Suppressor macrophage (primary cell): ENCODE measurements at regions not wholly inside any gene's neighbourhood (a gene's known extent, or its start where the extent isn't known, plus 50 kb on each side); places are given as distances from the start of the nearest gene placed in this dataset.

Experiments used
- DNase-seq, 4 experiments: peaks; one replicate each; pipeline ENCODE4 v3.0.0-alpha.2; 2020 to 2022

DNA sequence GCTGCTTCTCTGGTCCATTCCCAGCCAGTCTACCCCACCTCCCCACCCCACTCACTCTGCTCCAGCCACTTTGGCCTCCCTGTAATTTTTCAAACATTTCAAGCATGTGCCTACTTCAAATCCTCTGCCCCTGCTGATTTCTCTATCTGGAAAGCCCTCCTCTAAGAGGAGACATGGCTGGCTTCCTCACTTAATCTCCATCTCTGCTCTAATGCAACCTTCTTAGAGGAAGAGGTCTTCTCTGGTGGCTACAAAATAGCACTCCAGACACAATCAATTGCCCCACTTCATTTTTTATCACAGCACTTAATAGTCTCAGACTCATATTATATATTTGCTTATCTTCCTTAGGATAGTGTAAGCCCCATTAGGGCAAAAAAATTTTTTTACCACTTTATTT, 161.1 kb upstream of the SLC39A10 start:
- DNase-seq: no peak

DNA sequence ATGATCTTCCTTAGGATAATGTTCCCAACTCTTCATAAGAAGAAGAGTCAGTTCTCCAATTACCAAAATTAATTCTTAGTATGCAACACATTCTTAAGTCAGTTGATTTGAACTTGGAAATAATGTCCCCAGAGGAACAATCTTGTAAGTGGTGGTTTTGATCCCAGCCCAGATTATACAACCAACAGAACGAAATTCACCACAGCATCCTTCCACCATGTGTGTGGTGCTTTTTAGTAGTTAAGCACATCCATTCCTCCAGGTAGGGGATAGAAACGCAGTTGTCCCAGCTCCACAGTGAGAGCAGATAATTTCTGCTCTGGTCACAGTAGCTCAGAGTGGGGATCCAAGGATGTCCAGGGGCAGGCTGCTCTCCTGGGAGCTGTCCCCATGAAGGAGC, 161.7 kb upstream of the SLC39A10 start:
- no peak for DNase-seq

GRCh38 chr2:195494451-195494850, 162.6 kb upstream of the SLC39A10 start:
- no peak for DNase-seq

- no peak for DNase-seq
Observed at GRCh38 chr2:195493416-195493815, 163.6 kb upstream of the SLC39A10 start.

GRCh38 chr2:195490319-195490718, 166.7 kb upstream of the SLC39A10 start:
- DNase-seq: peak in 2 of 4 experiments; percentile 22 to 28

DNA sequence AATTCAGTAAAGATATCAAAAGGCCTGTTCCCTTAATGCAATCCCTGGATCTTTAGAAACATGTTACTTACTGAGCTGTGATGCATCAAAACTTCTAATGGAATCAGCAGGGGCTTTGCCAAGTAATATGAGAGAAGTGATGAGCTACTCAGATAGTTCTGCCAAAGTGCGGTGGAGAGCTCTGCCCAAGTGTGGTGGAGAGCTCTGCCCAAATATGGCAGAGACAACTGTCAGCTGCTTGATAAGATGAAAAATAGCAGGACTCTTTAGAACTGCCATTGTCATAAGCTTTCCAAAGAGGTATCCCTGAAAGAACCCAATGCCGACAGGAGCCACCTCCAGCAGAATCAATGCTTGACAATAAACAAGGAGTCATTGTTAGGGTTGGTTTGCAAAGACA, 167.9 kb upstream of the SLC39A10 start:
- no peak for DNase-seq

GRCh38 chr2:195488567-195488966, 168.5 kb upstream of the SLC39A10 start:
- DNase-seq: no peak

GRCh38 chr2:195486987-195487644, 169.9 kb upstream of the SLC39A10 start:
- DNase-seq: peak; percentile 33 to 76 (median 57)

GRCh38 chr2:195486520-195486919, 170.5 kb upstream of the SLC39A10 start:
- DNase-seq: no peak

GRCh38 chr2:195482010-195482409, 175.0 kb upstream of the SLC39A10 start:
- no peak for DNase-seq

DNA sequence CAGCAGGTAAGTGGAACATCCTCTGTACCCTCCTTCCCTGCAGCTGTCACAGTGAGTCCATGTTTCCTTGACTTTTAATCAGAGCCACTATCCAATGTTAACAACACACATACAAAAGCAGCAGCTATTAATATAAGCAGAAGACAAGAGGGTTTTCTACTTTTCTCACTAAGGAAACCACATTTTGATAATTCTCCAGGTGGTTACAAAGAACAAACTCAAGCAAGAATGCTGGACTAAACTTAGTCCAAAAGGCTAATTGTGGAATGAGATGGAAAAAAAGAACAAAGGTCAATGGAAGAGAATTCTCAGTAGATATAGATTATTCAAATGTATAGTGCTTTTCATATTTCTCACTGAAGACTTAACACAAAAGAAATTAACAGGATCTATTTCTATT, 176.9 kb upstream of the SLC39A10 start:
- no peak for DNase-seq

- DNase-seq: no peak
Observed at GRCh38 chr2:195479407-195479806, 177.6 kb upstream of the SLC39A10 start.

- DNase-seq: no peak
Observed at GRCh38 chr2:195477996-195478382, 179.0 kb upstream of the SLC39A10 start.

DNA sequence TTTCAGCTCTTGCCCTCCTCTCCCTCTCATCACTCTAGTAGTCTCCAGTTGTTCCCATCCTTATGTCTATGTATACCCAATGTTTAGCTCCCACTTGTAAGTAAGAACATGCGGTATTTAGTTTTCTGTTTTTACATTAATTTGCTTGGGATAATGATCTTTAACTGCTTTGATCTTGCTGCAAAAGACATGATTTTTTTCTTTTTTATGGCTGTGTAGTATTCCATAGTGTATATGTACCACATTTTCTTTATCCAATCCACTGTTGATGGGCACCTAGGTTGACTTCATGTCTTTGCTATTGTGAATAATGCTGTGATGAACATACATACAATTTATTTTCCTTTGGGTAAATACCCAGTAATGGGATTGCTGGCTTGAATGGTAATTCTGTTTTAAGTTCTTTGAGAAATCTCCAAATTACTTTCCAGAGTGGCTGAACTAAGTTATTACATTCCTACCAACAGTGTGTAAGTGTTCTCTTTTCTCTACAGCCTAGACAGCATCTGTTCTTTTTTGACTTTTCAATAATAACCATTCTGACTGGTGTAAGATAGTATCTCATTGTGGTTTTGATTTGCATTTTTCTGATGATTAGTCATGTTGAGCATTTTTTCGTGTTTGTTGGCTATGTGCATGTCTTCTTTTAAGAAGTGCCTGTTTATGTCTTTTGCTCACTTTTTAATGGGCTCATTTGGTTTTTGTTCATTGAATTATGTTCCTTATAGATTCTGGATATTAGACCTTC, 179.6 kb upstream of the SLC39A10 start:
- no peak for DNase-seq

DNA sequence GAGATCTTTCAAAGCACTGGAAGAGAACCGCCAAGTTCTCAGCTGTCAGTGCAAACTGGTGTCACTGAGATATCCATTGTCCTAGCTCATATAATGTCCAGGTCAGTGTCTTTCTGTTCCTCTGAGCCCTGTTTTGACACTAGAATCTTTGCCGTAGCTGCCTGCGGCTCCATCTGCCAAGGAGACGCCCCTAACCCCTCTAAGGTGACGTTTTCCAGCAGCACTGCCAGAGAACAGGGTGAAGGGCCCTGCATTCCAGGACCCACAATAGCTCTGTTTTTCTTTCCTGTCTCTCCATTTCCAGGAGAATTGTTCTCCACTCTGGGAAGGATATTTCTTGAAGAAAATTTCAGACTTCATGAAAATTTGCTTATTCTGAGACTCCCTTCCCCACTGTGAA, 181.7 kb upstream of the SLC39A10 start:
- no peak for DNase-seq

DNA sequence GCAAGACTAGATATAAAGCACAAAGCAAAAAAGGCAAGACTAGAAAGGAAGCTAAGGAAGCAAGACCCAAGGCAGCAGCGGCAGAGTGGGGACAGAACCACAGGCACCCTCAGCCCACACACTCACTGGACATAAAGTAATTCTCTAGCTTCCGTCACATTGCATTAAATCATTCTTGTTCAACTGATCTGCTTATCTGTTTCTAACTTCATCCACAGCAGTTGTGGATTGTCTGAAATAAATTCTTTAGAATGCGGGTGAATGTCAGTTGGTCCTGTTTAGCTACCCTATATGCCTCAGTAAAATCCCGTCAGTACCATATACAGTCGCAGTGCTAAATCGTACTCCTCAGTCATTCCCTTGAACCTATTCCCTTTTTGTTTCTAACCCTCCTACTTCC, 183.2 kb upstream of the SLC39A10 start:
- DNase-seq: peak; percentile 22 to 45 (median 42)

- DNase-seq: no peak
Observed at GRCh38 chr2:195472501-195473234, 184.4 kb upstream of the SLC39A10 start.

DNA sequence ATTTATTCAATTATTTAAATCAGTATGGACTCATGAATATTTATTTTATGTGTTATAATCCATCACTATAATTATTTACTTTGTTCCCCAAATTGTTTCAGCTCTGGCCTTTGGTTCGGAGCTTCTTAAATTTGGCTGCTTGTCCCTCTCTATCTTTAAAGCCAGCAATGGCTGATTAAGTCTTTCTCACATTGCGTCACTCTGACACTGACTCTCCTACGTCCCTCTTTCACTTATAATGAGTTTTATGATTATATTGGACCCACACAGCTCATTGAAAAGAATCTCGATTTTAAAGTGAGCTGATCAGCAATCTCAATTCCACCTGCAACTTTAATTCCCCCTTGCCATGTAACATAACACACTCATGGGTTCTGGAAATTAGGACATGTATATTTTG, 185.2 kb upstream of the SLC39A10 start:
- no peak for DNase-seq

- no peak for DNase-seq
Observed at GRCh38 chr2:195471163-195471562, 185.9 kb upstream of the SLC39A10 start.

DNA sequence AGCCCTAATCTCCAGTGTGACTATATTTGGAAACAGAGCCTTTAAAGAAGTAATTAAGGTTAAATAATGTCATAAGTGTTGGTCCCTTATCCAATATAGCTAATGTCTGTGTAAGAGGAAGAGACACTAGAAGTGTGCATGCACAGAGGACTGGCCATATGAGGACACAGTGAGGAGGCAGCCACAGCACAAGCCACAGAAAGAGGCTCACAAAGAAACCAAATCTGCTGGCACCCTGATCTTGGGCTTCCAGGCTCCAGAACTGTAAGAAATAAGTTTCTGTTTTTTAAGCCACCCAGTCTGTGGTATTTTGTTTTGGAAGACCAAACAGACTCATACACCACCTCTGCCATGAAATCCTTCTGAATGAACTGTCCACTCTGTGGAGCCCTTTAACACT, 186.4 kb upstream of the SLC39A10 start:
- peak in 1 of 4 experiments; percentile 16 for DNase-seq

GRCh38 chr2:195468771-195469170, 188.3 kb upstream of the SLC39A10 start:
- peak in 1 of 4 experiments; percentile 12 for DNase-seq

GRCh38 chr2:195466427-195466826, 190.6 kb upstream of the SLC39A10 start:
- no peak for DNase-seq

- DNase-seq: no peak
Observed at GRCh38 chr2:195461010-195461409, 196.0 kb upstream of the SLC39A10 start.

DNA sequence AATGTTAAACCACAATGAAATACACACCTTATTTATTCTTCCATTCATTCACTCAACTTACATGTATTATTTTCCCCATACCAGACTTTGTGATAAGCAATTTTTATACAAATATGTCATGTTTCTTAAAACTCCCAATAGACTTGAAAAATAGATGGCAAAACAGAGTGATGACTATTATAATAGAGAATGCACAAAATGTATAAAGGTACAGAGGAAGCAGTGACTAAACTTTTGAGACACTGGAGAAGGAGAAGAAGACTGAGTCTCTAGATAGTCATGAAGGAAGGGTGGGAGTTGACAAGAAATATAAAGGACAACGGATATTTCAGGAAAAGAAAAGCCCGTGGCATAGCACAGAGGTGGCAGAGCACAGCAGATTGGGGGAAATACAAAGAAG, 198.1 kb upstream of the SLC39A10 start:
- DNase-seq: no peak
